HepG2 (cell line): ENCODE measurements at regions not wholly inside any gene's neighbourhood (a gene's known extent, or its start where the extent isn't known, plus 50 kb on each side); places are given as distances from the start of the nearest gene placed in this dataset.
"Not testable (repeated sequence)": the region's sequence is repeated elsewhere in the genome, so short reads cannot be mapped to it uniquely, and the experiment has no call there.

ENCODE experiments used
- ATAC-seq: fragments of 200-7000 bp; cut with Tn5 transposase; 3 replicates; pipeline ENCODE4 v1.9.1; 2020; ENCODE audit warnings: mild to moderate bottlenecking, moderate library complexity
- BruUV-seq: library from RNA; stranded (reverse); fragments of 400-500 nt; replicated peaks from 2 replicates; lab custom pipeline; 2021; lab: Mats Ljungman, UMichigan
- CTCF ChIA-PET: fragments of 300-600 bp; formaldehyde crosslinking; extraction: SDS; loops from one replicate; lab custom pipeline; 2021; ENCODE audit warnings: low total read pairs, inconsistent platforms, low intra/inter-chr PET ratio; lab: Yijun Ruan, JAX
- POLR2A ChIA-PET: fragments of 350-600 bp; sonication (Branson Sonifier 250); formaldehyde crosslinking; loops from one replicate; lab custom pipeline; 2020; ENCODE audit warnings: antibody characterized with exemption, inconsistent platforms; lab: Yijun Ruan, JAX
- DNase-seq: peaks from one replicate; pipeline ENCODE4 v3.0.0-alpha.2; 2015; ENCODE audit warnings: low spot score
- FAIRE-seq: peaks from 3 replicates; lab custom pipeline; 2011; peaks lifted over from hg19 to GRCh38; lab: Jason Lieb, UNC
- H2AFZ ChIP-seq: one replicate; pipeline ENCODE4 v1.6.1; 2011; ENCODE audit warnings: low read length, inconsistent platforms
- H3K27ac ChIP-seq: fragments of 300-600 bp; 3 replicates; pipeline ENCODE4 v1.8.0; 2011; ENCODE audit warnings: mixed run types, mild to moderate bottlenecking, mixed read lengths, low read length, inconsistent platforms; ENCODE audit not compliant: insufficient read depth; ENCODE audit errors: extremely low read length
- H3K27me3 ChIP-seq, 2 experiments: fragments of 200-600 bp in 1 of 2; 2 replicates in 1 of 2; 3 replicates in 1 of 2; pipeline versions ENCODE4 v1.6.0 to v1.8.0; 2011; ENCODE audit warnings: low read length in 2 of 2, mild to moderate bottlenecking in 2 of 2, moderate library complexity in 2 of 2, inconsistent platforms in 1 of 2; ENCODE audit not compliant: insufficient read depth in 2 of 2, control insufficient read depth in 1 of 2
- H3K36me3 ChIP-seq, 2 experiments: fragments of 200-600 bp in 1 of 2; replicated peaks in 1 of 2; 2 replicates in 1 of 2; 3 replicates in 1 of 2; pipeline versions ENCODE4 v1.5.1 to v1.8.0; 2011; ENCODE audit warnings: low read length in 2 of 2, inconsistent platforms in 1 of 2; ENCODE audit not compliant: insufficient read depth in 2 of 2, control insufficient read depth in 1 of 2
- H3K4me1 ChIP-seq: 2 replicates; pipeline ENCODE4 v1.5.1; 2012; ENCODE audit warnings: low read length, inconsistent platforms; ENCODE audit not compliant: insufficient read depth
- H3K4me2 ChIP-seq: 2 replicates; pipeline ENCODE4 v1.6.0; 2011; ENCODE audit warnings: low read depth, low read length, inconsistent platforms
- H3K4me3 ChIP-seq, 3 experiments: fragments of 200-600 bp in 1 of 3; sonication (generic), shearing (Covaris generic) in 1 of 3; replicated peaks in 1 of 3; 2 replicates each; pipeline ENCODE4 v1.5.1; 2011 to 2016; ENCODE audit warnings: low read length in 3 of 3, inconsistent platforms in 2 of 3, low read depth in 2 of 3, mild to moderate bottlenecking in 2 of 3, control low read depth in 1 of 3, mixed read lengths in 1 of 3; ENCODE audit not compliant: insufficient read depth in 1 of 3
- H3K79me2 ChIP-seq: one replicate; pipeline ENCODE4 v1.6.1; 2011; ENCODE audit warnings: low read length, inconsistent platforms; ENCODE audit not compliant: insufficient read depth
- H3K9ac ChIP-seq: 2 replicates; pipeline ENCODE4 v1.6.0; 2011; ENCODE audit warnings: mild to moderate bottlenecking, low read depth, low read length, inconsistent platforms; ENCODE audit not compliant: insufficient read depth
- H3K9me3 ChIP-seq: 2 replicates; pipeline ENCODE4 v1.5.1; 2012; ENCODE audit warnings: mild to moderate bottlenecking, low read length
- H4K20me1 ChIP-seq: 2 replicates; pipeline ENCODE4 v1.6.0; 2011; ENCODE audit warnings: inconsistent platforms, mild to moderate bottlenecking, low read length, moderate library complexity; ENCODE audit not compliant: insufficient read depth
- ATF1 ChIP-seq: IDR thresholded peaks from 2 replicates; pipeline ENCODE4 v1.6.1; 2016; ENCODE audit warnings: mild to moderate bottlenecking, control low read depth
- HHEX ChIP-seq: IDR thresholded peaks from 2 replicates; pipeline ENCODE4 v1.6.1; 2016; ENCODE audit warnings: control low read depth
- MEF2D ChIP-seq: sonication (generic); formaldehyde crosslinking; IDR thresholded peaks from 2 replicates; pipeline ENCODE4 v1.5.1; 2020; ENCODE audit warnings: mild to moderate bottlenecking, missing genetic modification reagents
- PREB ChIP-seq: sonication (generic); formaldehyde crosslinking; IDR thresholded peaks from 2 replicates; pipeline ENCODE4 v1.4.0; 2020; ENCODE audit warnings: missing genetic modification reagents
- STAT5B ChIP-seq: sonication (generic); formaldehyde crosslinking; IDR thresholded peaks from 2 replicates; pipeline ENCODE4 v1.4.0; 2020; ENCODE audit warnings: missing genetic modification reagents
- ZNF550 ChIP-seq: sonication (generic); formaldehyde crosslinking; IDR thresholded peaks from 2 replicates; pipeline ENCODE4 v1.4.0; 2020; ENCODE audit warnings: mild to moderate bottlenecking, missing genetic modification reagents, borderline replicate concordance
- ZSCAN12 ChIP-seq: sonication (generic); formaldehyde crosslinking; IDR thresholded peaks from 2 replicates; pipeline ENCODE4 v1.9.0; 2021; ENCODE audit warnings: mild to moderate bottlenecking, missing genetic modification reagents
- WGBS: methylation state at CpG from one replicate; pipeline ENCODE4 v1.1.6; 2017; ENCODE audit warnings: low lambda C conversion rate; 5-methylcytosine and 5-hydroxymethylcytosine counted together
- in situ Hi-C: cut with HindIII; loops from 2 replicates; pipeline ENCODE4 v1.10.0; 2017; ENCODE audit warnings: low pct_unique_long_range_greater_than_20kb; ENCODE audit not compliant: extremely low pct_ligation_motif_present
- intact Hi-C: fragments of 100-400 bp; cut with micrococcal nuclease; formaldehyde crosslinking; loops from one replicate; pipeline ENCODE4 v1.10.0; 2022; ENCODE audit not compliant: unreplicated experiment
- TF ChIP-seq, protein P1 (sequence below): IDR thresholded peaks from 2 replicates; pipeline ENCODE4 v1.4.0; 2020; ENCODE audit warnings: mild to moderate bottlenecking, missing genetic modification reagents

- H3K4me3 ChIP-seq: no peak overlapping the region
- ATAC-seq: no peak
- CTCF ChIA-PET: no interaction called here
- H4K20me1 ChIP-seq: no peaks in the 10 kb centered on the region
- in situ Hi-C loops (no loop called here), intact Hi-C loops (no loop called here)
- no peak for FAIRE-seq
- H3K36me3 ChIP-seq: no peaks in the 10 kb centered on the region
- POLR2A ChIA-PET: no interaction called here
- H3K9me3 ChIP-seq: peaks cover 5% of the 10 kb centered on the region; the same call in 1 of the 2 replicates
- peaks cover 0 to 17% of the 10 kb centered on the region in 2 experiments; a peak in 1 of 5 replicates for H3K27me3 ChIP-seq
- no peak for DNase-seq
- no peaks in the 10 kb centered on the region for H3K4me1 ChIP-seq
- no peaks in the 10 kb centered on the region for H3K79me2 ChIP-seq
- H2AFZ ChIP-seq: no peak overlapping the region
- TF ChIP-seq ZNF550: no peak
- TF ChIP-seq ZSCAN12 (CRISPR knock-in tag): no peak
- no peak for TF ChIP-seq STAT5B (CRISPR knock-in tag)
- TF ChIP-seq ATF1: no peak
- TF ChIP-seq PREB (CRISPR knock-in tag): no peak
- no peak for TF ChIP-seq HHEX (CRISPR knock-in tag)
- TF ChIP-seq, protein P1, sequence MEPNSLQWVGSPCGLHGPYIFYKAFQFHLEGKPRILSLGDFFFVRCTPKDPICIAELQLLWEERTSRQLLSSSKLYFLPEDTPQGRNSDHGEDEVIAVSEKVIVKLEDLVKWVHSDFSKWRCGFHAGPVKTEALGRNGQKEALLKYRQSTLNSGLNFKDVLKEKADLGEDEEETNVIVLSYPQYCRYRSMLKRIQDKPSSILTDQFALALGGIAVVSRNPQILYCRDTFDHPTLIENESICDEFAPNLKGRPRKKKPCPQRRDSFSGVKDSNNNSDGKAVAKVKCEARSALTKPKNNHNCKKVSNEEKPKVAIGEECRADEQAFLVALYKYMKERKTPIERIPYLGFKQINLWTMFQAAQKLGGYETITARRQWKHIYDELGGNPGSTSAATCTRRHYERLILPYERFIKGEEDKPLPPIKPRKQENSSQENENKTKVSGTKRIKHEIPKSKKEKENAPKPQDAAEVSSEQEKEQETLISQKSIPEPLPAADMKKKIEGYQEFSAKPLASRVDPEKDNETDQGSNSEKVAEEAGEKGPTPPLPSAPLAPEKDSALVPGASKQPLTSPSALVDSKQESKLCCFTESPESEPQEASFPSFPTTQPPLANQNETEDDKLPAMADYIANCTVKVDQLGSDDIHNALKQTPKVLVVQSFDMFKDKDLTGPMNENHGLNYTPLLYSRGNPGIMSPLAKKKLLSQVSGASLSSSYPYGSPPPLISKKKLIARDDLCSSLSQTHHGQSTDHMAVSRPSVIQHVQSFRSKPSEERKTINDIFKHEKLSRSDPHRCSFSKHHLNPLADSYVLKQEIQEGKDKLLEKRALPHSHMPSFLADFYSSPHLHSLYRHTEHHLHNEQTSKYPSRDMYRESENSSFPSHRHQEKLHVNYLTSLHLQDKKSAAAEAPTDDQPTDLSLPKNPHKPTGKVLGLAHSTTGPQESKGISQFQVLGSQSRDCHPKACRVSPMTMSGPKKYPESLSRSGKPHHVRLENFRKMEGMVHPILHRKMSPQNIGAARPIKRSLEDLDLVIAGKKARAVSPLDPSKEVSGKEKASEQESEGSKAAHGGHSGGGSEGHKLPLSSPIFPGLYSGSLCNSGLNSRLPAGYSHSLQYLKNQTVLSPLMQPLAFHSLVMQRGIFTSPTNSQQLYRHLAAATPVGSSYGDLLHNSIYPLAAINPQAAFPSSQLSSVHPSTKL (CRISPR knock-in tag): no peak
- no peak for TF ChIP-seq MEF2D (CRISPR knock-in tag)
- no TSS peak for BruUV-seq
- no peak overlapping the region for H3K9ac ChIP-seq
- 32% methylated on average over 7 of the region's 7 CpGs for WGBS
- no peak overlapping the region for H3K27ac ChIP-seq
- H3K4me2 ChIP-seq: no peak overlapping the region
Observed at GRCh38 chr2:11899264-11899818, 152.9 kb downstream of the LPIN1 start.

DNA sequence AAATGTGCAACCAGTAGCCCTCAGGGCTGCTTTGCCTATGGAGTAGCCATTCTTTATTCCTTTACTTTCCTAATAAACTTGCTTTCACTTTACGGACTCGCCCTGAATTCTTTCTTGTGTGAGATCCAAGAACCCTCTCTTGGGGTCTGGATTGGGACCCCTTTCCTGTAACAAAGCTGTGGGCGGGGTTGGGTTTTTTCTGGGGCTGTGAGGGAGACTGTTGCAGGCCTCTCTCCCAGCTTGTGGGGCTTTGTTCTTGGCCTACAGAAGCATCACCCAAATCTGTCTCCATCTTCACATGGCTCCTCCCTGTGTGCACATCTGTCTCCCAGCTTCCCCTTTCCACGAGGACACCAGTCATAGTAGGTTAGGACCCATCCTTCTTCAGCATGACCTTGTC, 154.5 kb downstream of the LPIN1 start:
- ATAC-seq, BruUV-seq: not testable (repeated sequence)

More for the DNA sequence above, 154.5 kb downstream of the LPIN1 start:
- H3K9ac ChIP-seq, FAIRE-seq, H4K20me1 ChIP-seq, H2AFZ ChIP-seq, DNase-seq, intact Hi-C loops, H3K4me3 ChIP-seq, H3K36me3 ChIP-seq, H3K4me2 ChIP-seq, H3K4me1 ChIP-seq, H3K9me3 ChIP-seq, H3K27ac ChIP-seq, H3K79me2 ChIP-seq, POLR2A ChIA-PET, in situ Hi-C loops, CTCF ChIA-PET: not testable (repeated sequence)
- WGBS: 28% methylated on average over 4 of the region's 4 CpGs
- peaks cover 0 to 17% of the 10 kb centered on the region in 2 experiments; a peak in 1 of 5 replicates for H3K27me3 ChIP-seq
